HG02759 (cell line): ENCODE measurements at regions not wholly inside any gene's neighbourhood (a gene's known extent, or its start where the extent isn't known, plus 50 kb on each side); places are given as distances from the start of the nearest gene placed in this dataset.

Experiments used
- ATAC-seq: cut with Tn5 transposase; IDR thresholded peaks from one replicate; pipeline ENCODE4 v1.9.1; 2021; ENCODE audit warnings: mild to moderate bottlenecking, moderate library complexity; ENCODE audit not compliant: unreplicated experiment

DNA sequence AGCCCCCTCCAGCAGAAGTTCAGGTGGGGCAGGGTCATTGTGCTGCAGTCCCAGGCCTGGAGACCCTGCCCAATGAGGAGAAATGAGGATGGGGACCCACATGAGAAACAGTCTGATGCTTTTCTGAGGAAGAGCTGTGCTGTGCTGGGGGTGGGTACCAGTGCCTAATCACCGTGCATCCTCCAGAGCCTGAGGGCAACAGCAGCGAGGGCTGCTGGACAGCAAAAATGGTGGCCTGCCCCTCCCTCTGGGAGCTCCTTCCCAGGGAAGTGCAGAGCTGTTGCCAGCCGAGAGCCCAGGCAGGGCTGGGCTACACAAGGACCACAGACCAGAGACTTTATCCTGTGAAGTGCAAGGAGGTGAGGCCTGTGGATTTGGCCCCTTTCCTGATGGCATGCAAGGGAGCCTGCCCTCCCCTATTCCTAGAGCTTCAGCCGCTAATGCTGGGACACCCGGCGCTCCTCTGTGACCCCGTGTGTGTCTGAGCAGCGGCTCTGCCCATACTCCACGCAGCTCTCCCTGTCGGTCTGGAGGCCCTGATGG lies 134.8 kb downstream of the DSEL start:
- no peak for ATAC-seq

GRCh38 chr18:67380867-67381266 lies 135.7 kb downstream of the DSEL start:
- no peak for ATAC-seq

GRCh38 chr18:67379981-67380380 lies 136.5 kb downstream of the DSEL start:
- ATAC-seq = no peak

DNA sequence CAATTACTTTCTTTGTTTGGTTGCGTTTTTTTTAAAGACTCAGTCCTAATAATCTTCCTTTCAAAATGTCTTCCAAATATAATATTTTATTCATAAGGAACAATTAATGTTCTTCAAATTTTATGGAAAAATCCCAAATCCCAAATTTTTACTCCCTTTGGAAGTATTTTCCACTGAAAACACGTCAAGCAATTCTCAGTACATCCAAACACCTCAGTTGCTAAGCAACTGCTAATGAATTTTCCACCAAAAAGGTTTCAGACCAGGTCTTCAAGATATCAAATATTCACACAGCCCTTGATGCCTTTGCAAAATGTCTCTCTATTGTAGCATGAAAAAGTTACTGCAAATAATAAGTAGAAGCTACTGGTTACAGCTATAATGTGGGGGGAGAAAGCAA lies 140.1 kb downstream of the DSEL start:
- ATAC-seq = no peak

DNA sequence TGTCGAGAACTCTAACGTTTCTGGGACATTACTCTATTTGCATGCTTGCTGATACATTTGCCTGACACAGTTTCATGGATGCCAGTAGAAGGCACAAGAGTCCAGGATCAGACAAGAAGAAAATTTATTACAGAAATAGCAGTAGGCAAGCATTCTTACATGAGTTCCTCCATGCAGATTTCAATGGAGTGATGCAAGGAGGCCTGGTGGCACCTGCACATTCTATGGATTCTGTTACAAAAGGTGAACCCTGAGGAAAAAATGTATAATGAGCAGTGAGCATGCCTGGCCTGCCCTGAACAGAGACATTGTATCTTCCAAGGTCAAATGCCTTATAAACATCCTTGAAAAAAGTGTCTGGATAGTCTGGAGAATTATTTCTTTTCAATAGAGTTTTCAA lies 142.9 kb downstream of the DSEL start:
- no peak for ATAC-seq

DNA sequence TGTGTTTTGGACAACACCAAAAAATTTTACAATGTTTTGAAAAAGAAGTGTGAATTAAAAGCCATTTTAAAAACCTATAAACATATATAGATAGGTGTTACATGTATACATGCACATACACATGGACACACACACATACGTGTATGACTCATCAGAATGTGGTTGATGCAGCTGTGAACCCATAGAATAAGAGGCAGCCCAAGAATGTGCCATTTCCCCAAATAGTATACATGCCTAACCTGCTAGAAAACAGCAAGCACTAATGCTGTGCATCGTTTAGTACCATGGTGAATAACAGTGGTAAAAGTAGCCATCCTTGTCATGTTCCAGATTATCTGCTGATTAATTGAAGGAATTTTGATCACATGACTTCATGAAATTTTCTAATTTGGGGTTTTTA lies 149.0 kb downstream of the DSEL start:
- ATAC-seq = no peak

DNA sequence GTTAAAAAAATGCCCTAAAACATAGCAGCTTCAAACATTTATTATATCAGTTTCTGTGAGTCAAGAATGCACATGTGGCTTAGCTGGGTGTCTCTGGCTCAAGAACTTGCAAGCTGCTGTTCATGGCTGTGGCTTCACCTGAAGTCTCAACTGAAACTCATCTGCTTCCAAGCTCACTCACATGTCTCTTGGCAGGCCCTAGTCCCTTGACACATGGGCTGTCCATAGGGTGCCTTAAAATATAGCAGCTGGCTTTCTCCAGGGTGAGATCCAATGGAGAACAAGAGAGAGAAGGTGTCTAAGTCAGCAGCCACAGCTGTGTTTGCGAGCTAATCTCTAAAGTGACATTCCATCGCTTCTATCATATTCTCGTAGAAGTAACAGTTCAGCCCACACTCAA lies 152.8 kb downstream of the DSEL start:
- no peak for ATAC-seq

- no peak for ATAC-seq
Measured at GRCh38 chr18:67362906-67363305, 153.6 kb downstream of the DSEL start.

DNA sequence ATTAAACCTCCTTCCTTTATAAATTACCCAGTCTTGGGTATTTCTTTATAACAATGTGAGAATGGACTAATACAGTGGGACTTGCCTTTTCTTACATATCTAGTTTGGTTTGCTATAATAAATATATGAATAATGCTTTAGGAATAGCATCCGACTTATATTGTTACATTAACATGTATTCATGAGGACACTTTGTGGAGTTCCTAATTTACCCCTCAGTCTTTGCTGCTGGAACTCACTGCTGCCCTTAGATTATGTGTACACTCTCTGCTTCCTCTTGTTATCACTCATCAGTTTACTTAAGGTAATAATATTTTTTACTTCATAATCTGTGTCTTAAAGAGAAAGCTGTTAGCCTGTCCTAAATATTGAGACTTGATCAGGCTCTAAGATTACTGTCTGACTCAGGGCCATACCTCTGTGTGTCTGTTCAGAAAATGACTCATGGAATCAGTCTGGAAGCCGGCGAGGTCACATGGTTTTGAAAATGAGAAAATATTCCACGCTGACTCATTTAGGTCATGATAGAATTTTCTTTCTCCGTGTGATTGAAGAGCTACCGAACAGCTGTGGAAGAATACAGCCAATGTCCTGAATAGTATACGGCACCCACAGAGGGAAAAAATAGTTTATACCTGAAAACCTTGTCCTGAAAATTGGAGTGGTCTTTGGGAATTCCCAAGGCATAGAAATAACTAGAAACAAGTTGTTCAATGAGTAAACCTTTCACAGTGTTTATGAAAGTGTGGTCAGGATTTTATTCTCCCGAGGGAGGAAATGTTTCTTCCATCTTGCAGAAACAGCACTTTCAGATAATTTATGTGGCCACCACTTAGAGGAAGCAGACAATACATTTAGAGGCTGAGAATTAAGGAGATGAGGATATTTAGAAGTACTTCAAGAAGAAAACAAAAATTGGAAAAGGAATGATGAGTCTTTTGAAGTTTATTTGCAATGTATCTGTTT lies 156.4 kb downstream of the DSEL start:
- peak; percentile 90 for ATAC-seq

DNA sequence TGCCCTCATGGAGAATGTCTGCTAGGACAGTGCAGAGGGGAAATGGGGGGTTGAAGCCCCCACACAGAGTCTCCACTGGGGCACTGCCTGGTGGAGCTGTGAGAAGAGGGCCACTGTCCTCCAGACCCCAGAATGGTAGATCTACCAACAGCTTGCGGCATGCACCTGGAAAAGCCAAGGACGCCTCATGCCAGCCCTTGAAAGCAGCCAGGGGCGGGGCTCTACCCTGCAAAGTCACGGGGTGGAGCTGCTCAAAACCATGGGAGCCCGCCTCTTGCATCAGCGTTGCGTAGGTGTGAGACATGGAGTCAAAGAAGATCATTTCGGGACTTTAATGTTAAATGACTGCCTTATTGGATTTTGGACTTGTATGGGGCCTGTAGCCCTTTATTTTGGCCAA lies 157.6 kb downstream of the DSEL start:
- no peak for ATAC-seq

GRCh38 chr18:67354692-67355091 lies 161.8 kb downstream of the DSEL start:
- ATAC-seq = no peak

GRCh38 chr18:67354091-67354490 lies 162.4 kb downstream of the DSEL start:
- ATAC-seq = no peak

GRCh38 chr18:67347438-67347837 lies 169.1 kb downstream of the DSEL start:
- ATAC-seq = no peak

DNA sequence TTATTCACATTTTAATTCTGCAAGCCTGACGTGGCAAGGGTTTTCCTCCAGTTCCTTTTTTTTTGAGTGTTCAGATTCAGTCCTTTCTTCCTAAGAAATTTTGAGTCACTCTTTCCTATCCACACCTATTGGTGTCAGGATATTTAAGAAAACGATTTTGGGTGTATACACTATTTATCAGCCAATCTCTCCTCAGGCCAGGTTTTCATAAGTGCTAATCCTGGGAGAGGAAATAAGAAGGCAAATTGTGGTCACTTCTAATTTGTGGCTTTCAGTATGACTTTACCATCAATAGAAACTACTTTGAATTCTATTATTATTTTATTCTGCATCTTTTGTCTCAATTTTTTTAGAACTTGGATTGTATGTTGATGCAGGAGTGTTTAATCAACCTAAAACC lies 174.4 kb downstream of the DSEL start:
- no peak for ATAC-seq

DNA sequence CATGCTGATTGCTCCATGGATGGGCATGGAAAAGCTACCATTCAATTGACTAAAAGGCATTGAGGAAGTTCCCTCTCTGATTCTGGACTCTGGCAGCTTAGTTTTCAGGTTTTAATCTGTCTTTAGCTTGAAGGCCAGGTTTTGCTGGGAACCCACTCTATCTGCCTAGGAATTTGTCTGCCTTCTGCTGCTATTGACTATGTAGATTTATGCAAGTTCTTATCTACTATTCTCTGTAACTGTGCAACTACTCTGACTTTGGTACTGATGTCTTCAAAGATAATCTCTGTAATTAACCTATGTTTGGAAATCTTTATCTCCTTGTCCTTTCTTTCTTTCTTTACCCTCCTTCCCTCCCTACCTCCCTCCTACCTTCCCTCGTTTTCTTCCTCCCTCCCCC lies 178.8 kb downstream of the DSEL start:
- no peak for ATAC-seq

DNA sequence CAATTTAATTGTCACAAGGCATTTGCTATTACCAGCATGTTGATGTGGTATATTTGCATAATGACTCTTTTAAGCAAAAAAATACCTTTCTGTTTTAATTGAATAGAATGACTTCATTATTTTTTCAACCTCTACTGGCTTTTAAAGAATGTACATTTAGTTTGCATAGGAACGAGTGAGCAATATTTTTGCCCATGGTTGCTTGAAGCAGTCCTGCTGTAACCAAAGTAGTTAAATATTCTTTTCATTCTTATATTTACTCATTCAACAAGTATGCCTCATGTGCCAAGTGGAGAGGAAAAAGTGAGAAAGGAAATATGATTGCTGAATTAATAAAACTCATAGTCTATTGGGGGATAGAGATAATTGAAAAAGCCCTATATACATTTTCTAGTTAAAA lies 184.7 kb downstream of the DSEL start:
- ATAC-seq = no peak

- no peak for ATAC-seq
Measured at GRCh38 chr18:67319109-67319508, 197.4 kb downstream of the DSEL start.

DNA sequence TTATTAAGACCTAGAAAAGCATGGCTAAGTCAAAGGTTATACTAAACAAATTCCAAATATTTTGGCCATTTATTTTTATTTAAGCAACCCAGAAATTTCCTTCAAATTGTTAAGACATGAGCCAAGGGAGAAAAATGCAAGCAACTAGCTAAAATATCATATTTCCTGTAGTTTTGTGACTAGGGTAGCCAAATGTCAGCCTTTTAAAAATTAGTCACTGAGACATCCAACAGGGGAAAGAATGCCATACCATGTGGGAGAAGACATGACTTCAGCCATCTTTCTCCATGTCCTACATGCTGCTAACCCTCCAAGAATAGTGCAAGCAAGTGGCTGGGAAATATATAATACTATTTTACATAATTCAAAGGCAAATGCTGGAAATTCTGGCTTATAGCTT lies 197.9 kb downstream of the DSEL start:
- ATAC-seq = no peak

GRCh38 chr18:67310826-67311225 lies 205.7 kb downstream of the DSEL start:
- no peak for ATAC-seq

DNA sequence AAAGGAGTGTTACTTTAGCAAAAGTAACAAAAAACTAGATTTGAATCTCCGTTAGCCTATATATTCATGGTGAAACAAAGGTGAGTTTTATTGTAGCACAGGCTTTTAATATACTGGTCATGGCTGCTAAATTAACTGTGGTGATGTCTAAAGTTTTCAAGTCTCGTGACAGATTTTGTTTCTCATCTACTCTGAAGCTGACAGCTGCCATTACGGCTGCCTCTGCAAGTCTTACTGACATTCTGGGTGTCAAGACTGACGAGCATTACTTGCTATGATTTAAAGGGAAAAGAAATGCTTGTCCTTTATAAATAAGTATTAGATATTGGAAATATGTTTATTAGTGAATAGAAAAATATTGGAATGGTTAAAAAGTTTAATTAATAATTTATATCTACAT lies 207.7 kb downstream of the DSEL start:
- no peak for ATAC-seq

GRCh38 chr18:67305466-67305865 lies 211.1 kb downstream of the DSEL start:
- ATAC-seq = no peak

GRCh38 chr18:67302043-67302442 lies 214.5 kb downstream of the DSEL start:
- ATAC-seq = no peak

DNA sequence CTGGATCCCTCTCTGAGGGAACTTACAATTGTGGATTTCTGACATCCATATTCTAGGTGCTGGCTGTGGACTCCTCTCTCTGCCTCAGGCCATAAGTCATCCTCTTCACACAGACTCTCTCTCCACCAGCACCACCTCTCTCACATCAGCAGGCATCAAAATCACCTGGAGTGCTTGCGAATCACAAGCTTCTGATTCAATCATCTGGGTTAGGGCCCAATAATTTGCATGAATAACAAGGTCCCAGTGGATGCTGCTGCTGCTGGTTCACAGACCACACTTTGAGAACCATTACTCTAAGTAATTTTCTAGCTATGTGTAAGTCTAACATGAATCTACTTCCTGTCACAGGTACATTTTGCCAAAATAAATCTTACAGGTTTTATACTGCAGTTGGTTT lies 214.9 kb downstream of the DSEL start:
- ATAC-seq = no peak
